A549 (cell line): ENCODE measurements at regions not wholly inside any gene's neighbourhood (a gene's known extent, or its start where the extent isn't known, plus 50 kb on each side); places are given as distances from the start of the nearest gene placed in this dataset.

Experiments used
- CHD2 ChIP-seq: fragments of 150-350 bp; IDR thresholded peaks from 2 replicates; pipeline ENCODE4 v1.6.1; 2014; ENCODE audit warnings: low read length; ENCODE audit not compliant: partially characterized antibody
- CTCF ChIP-seq: fragments of >200 bp; sonication (Bioruptor Twin); formaldehyde crosslinking; IDR thresholded peaks from 3 replicates; pipeline ENCODE4 v1.5.1; 2016
- EHMT2 ChIP-seq: fragments of 200-600 bp; sonication (generic); IDR thresholded peaks from 2 replicates; pipeline ENCODE4 v1.6.1; 2016; ENCODE audit warnings: antibody characterized with exemption, low read depth, mild to moderate bottlenecking, moderate library complexity
- ELK1 ChIP-seq: fragments of 150-350 bp; IDR thresholded peaks from 2 replicates; pipeline ENCODE4 v1.6.1; 2014; ENCODE audit warnings: low read depth, mild to moderate bottlenecking, low read length
- HDAC2 ChIP-seq: fragments of 200-600 bp; sonication (generic); IDR thresholded peaks from 2 replicates; pipeline ENCODE4 v1.6.1; 2016
- MAX ChIP-seq: IDR thresholded peaks from 2 replicates; pipeline ENCODE4 v1.6.1; 2012
- PHF8 ChIP-seq: fragments of 200-600 bp; sonication (generic); IDR thresholded peaks from 2 replicates; pipeline ENCODE4 v1.6.1; 2016; ENCODE audit warnings: low read depth, mild to moderate bottlenecking, antibody characterized with exemption, moderate library complexity, borderline replicate concordance
- POLR2A ChIP-seq: IDR thresholded peaks from 2 replicates; pipeline ENCODE4 v1.6.1; 2012; ENCODE audit warnings: mild to moderate bottlenecking, low read length
- RFX5 ChIP-seq: fragments of 450-650 bp; IDR thresholded peaks from 2 replicates; pipeline ENCODE4 v1.7.1; 2014; ENCODE audit warnings: antibody characterized with exemption, mild to moderate bottlenecking, moderate library complexity
- SREBF2 ChIP-seq: fragments of 450-650 bp; IDR thresholded peaks from 2 replicates; pipeline ENCODE4 v1.6.1; 2014; ENCODE audit warnings: mild to moderate bottlenecking, moderate library complexity
- USF2 ChIP-seq: fragments of 450-650 bp; IDR thresholded peaks from 2 replicates; pipeline ENCODE4 v1.6.1; 2014; ENCODE audit warnings: antibody characterized with exemption

GRCh38 chr4:180683186-180683585, 1560.0 kb upstream of the TENM3 start:
- TF ChIP-seq SREBF2 (no peak), CTCF (no peak), MAX (no peak), EHMT2 (no peak), HDAC2 (no peak), USF2 (no peak), RFX5 (no peak), POLR2A (no peak), ELK1 (no peak), PHF8 (no peak), CHD2 (no peak)
